IMR-90 (cell line): ENCODE measurements at regions not wholly inside any gene's neighbourhood (a gene's known extent, or its start where the extent isn't known, plus 50 kb on each side); places are given as distances from the start of the nearest gene placed in this dataset.

Experiments used
- ATAC-seq: fragments of 200-7000 bp; cut with Tn5 transposase; 2 replicates; pipeline ENCODE4 v1.9.1; 2020; ENCODE audit warnings: low read depth, mild to moderate bottlenecking, moderate library complexity
- BruUV-seq: library from RNA; stranded (reverse); fragments of 400-500 nt; replicated peaks from 2 replicates; lab custom pipeline; 2021; lab: Mats Ljungman, UMichigan
- CTCF ChIA-PET: fragments of 300-600 bp; formaldehyde crosslinking; extraction: SDS; loops from one replicate; lab custom pipeline; 2021; ENCODE audit warnings: antibody characterized with exemption; lab: Yijun Ruan, JAX
- POLR2A ChIA-PET: fragments of 300-600 bp; sonication (Branson Sonifier 250); formaldehyde crosslinking; loops from one replicate; lab custom pipeline; 2022; ENCODE audit warnings: antibody characterized with exemption; ENCODE audit not compliant: unreplicated experiment; lab: Charles Lee
- DNase-seq: peaks from one replicate; pipeline ENCODE4 v3.0.0; 2013
- H2AFZ ChIP-seq: replicated peaks from 2 replicates; pipeline ENCODE3; 2013; ENCODE audit warnings: low read length, mild to moderate bottlenecking; ENCODE audit not compliant: poor library complexity
- H2AK5ac ChIP-seq: 2 replicates; pipeline ENCODE4 v1.6.1; 2013; ENCODE audit warnings: low read depth, low read length, inconsistent platforms
- H2AK9ac ChIP-seq: replicated peaks from 2 replicates; pipeline ENCODE3; 2013; ENCODE audit warnings: mild to moderate bottlenecking, low read depth, low read length, moderate library complexity; ENCODE audit not compliant: poor library complexity
- H2BK120ac ChIP-seq: 2 replicates; pipeline ENCODE4 v1.6.1; 2013; ENCODE audit warnings: low read depth, low read length, inconsistent platforms
- H2BK15ac ChIP-seq: 3 replicates; pipeline ENCODE4 v1.6.1; 2013; ENCODE audit warnings: low read depth, low read length, inconsistent platforms
- H2BK20ac ChIP-seq: 2 replicates; pipeline ENCODE4 v1.6.1; 2013; ENCODE audit warnings: low read depth, mild to moderate bottlenecking, inconsistent platforms, low read length, moderate library complexity
- H2BK5ac ChIP-seq: 2 replicates; pipeline ENCODE4 v1.6.1; 2013; ENCODE audit warnings: mild to moderate bottlenecking, low read depth, low read length, inconsistent platforms; ENCODE audit not compliant: poor library complexity, severe bottlenecking
- H3K14ac ChIP-seq: replicated peaks from 2 replicates; pipeline ENCODE4 v1.6.1; 2013; ENCODE audit warnings: low read depth, low read length, inconsistent platforms
- H3K18ac ChIP-seq: 2 replicates; pipeline ENCODE4 v1.6.1; 2013; ENCODE audit warnings: low read depth, low read length, control low read depth
- H3K23ac ChIP-seq: 2 replicates; pipeline ENCODE4 v1.6.1; 2013; ENCODE audit warnings: low read depth, low read length, inconsistent platforms
- H3K27ac ChIP-seq: 2 replicates; pipeline ENCODE4 v1.5.1; 2013; ENCODE audit warnings: mild to moderate bottlenecking, control low read depth, low read length; ENCODE audit not compliant: insufficient read depth
- H3K27me3 ChIP-seq: 2 replicates; pipeline ENCODE4 v1.6.1; 2013; ENCODE audit warnings: low read length; ENCODE audit not compliant: control insufficient read depth, insufficient read depth
- H3K36me3 ChIP-seq: 2 replicates; pipeline ENCODE4 v1.6.1; 2013; ENCODE audit warnings: low read length, mixed read lengths; ENCODE audit not compliant: control insufficient read depth, insufficient read depth
- H3K4ac ChIP-seq: 2 replicates; pipeline ENCODE4 v1.6.1; 2013; ENCODE audit warnings: low read depth, low read length, inconsistent platforms
- H3K4me1 ChIP-seq: 2 replicates; pipeline ENCODE4 v1.6.1; 2013; ENCODE audit warnings: low read length, mixed read lengths; ENCODE audit not compliant: control insufficient read depth, insufficient read depth
- H3K4me2 ChIP-seq: 2 replicates; pipeline ENCODE4 v1.6.1; 2013; ENCODE audit warnings: low read depth, mild to moderate bottlenecking, control low read depth, low read length, moderate library complexity
- H3K4me3 ChIP-seq: 2 replicates; pipeline ENCODE4 v1.5.1; 2013; ENCODE audit warnings: low read depth, mild to moderate bottlenecking, control low read depth, low read length, moderate library complexity; ENCODE audit not compliant: insufficient read depth
- H3K56ac ChIP-seq: 2 replicates; pipeline ENCODE4 v1.6.1; 2013; ENCODE audit warnings: low read length, inconsistent platforms; ENCODE audit not compliant: insufficient read depth; ENCODE audit errors: extremely low read depth
- H3K79me1 ChIP-seq, 2 experiments: 2 replicates each; pipeline ENCODE4 v1.6.1; 2013; ENCODE audit warnings: low read length in 2 of 2, inconsistent platforms in 1 of 2, low read depth in 1 of 2
- H3K9ac ChIP-seq: 2 replicates; pipeline ENCODE4 v1.6.1; 2013; ENCODE audit warnings: low read depth, low read length, control low read depth
- H3K9me1 ChIP-seq: 2 replicates; pipeline ENCODE4 v1.6.1; 2013; ENCODE audit warnings: low read length, inconsistent platforms; ENCODE audit not compliant: insufficient read depth
- H3K9me3 ChIP-seq: 2 replicates; pipeline ENCODE4 v1.6.1; 2013; ENCODE audit warnings: low read length; ENCODE audit not compliant: control insufficient read depth, insufficient read depth
- H4K20me1 ChIP-seq: 2 replicates; pipeline ENCODE4 v1.6.1; 2013; ENCODE audit warnings: low read length, inconsistent platforms; ENCODE audit not compliant: insufficient read depth
- H4K5ac ChIP-seq: 2 replicates; pipeline ENCODE4 v1.6.1; 2013; ENCODE audit warnings: mild to moderate bottlenecking, low read depth, low read length, control low read depth
- H4K8ac ChIP-seq, 2 experiments: 2 replicates each; pipeline ENCODE4 v1.6.1; 2013; ENCODE audit warnings: low read depth in 2 of 2, low read length in 2 of 2, control low read depth in 1 of 2, inconsistent platforms in 1 of 2
- H4K91ac ChIP-seq: 2 replicates; pipeline ENCODE4 v1.6.1; 2013; ENCODE audit warnings: low read depth, low read length, inconsistent platforms; ENCODE audit not compliant: insufficient read depth
- BHLHE40 ChIP-seq: fragments of 150-350 bp; IDR thresholded peaks from 2 replicates; pipeline ENCODE4 v1.6.1; 2016; ENCODE audit warnings: mild to moderate bottlenecking, low read depth, low read length
- CEBPB ChIP-seq: IDR thresholded peaks from 2 replicates; pipeline ENCODE4 v1.6.1; 2012; ENCODE audit warnings: low read depth, low read length, improper control_type of control experiment
- CHD1 ChIP-seq: IDR thresholded peaks from 2 replicates; pipeline ENCODE4 v1.6.1; 2012; ENCODE audit warnings: low read depth, low read length, improper control_type of control experiment
- CTCF ChIP-seq: conservative IDR thresholded peaks from 2 replicates; pipeline ENCODE4 v1.5.1; 2012; ENCODE audit warnings: mild to moderate bottlenecking, low read depth, low read length, improper control_type of control experiment
- FOS ChIP-seq: fragments of 150-350 bp; IDR thresholded peaks from 2 replicates; pipeline ENCODE4 v1.6.1; 2016; ENCODE audit warnings: low read depth, low read length
- MAFK ChIP-seq: IDR thresholded peaks from 2 replicates; pipeline ENCODE4 v1.6.1; 2012; ENCODE audit warnings: low read depth, low read length, improper control_type of control experiment
- MAZ ChIP-seq: IDR thresholded peaks from 2 replicates; pipeline ENCODE4 v1.6.1; 2012; ENCODE audit warnings: low read depth, mild to moderate bottlenecking, low read length, improper control_type of control experiment, moderate library complexity, borderline replicate concordance
- MXI1 ChIP-seq: IDR thresholded peaks from 2 replicates; pipeline ENCODE4 v1.6.1; 2012; ENCODE audit warnings: low read depth, mild to moderate bottlenecking, low read length, moderate library complexity, borderline replicate concordance
- NFE2L2 ChIP-seq: fragments of 150-350 bp; IDR thresholded peaks from 2 replicates; pipeline ENCODE4 v1.6.1; 2016; ENCODE audit warnings: low read depth, mild to moderate bottlenecking, low read length
- POLR2A ChIP-seq: IDR thresholded peaks from 2 replicates; pipeline ENCODE4 v1.6.1; 2012; ENCODE audit warnings: mild to moderate bottlenecking, low read depth, low read length
- RAD21 ChIP-seq: IDR thresholded peaks from 2 replicates; pipeline ENCODE4 v1.6.1; 2012; ENCODE audit warnings: low read length, improper control_type of control experiment
- RCOR1 ChIP-seq: IDR thresholded peaks from 2 replicates; pipeline ENCODE4 v1.6.1; 2012; ENCODE audit warnings: mild to moderate bottlenecking, low read length, improper control_type of control experiment; ENCODE audit not compliant: insufficient replicate concordance
- RFX5 ChIP-seq: IDR thresholded peaks from 2 replicates; pipeline ENCODE4 v1.8.0; 2012; ENCODE audit warnings: low read depth, mild to moderate bottlenecking, low read length, moderate library complexity
- SMC3 ChIP-seq: fragments of 150-350 bp; IDR thresholded peaks from 2 replicates; pipeline ENCODE4 v1.6.1; 2016; ENCODE audit warnings: low read depth, mild to moderate bottlenecking, antibody characterized with exemption, low read length, moderate library complexity
- USF2 ChIP-seq: fragments of 150-350 bp; IDR thresholded peaks from 2 replicates; pipeline ENCODE4 v1.6.1; 2017; ENCODE audit warnings: mild to moderate bottlenecking, antibody characterized with exemption, low read length, low read depth
- WGBS, 2 experiments: methylation state at CpG; one replicate each; pipeline versions ENCODE4 v1.1.5 to v1.1.7; 2013; ENCODE audit warnings: missing lambda C conversion rate in 2 of 2; ENCODE audit not compliant: insufficient read length in 1 of 2; ENCODE audit errors: extremely low coverage in 2 of 2; 5-methylcytosine and 5-hydroxymethylcytosine counted together
- dilution Hi-C: fragments of 300-500 bp; cut with HindIII; formaldehyde crosslinking; loops from one replicate; pipeline ENCODE4 v1.14.3; 2018; ENCODE audit warnings: low sequenced_read_pairs; ENCODE audit not compliant: unreplicated experiment
- in situ Hi-C: fragments of 300-500 bp; cut with MboI; formaldehyde crosslinking; loops from 3 replicates; pipeline ENCODE4 v1.14.3; 2019; ENCODE audit warnings: low sequenced_read_pairs, inconsistent platforms, mixed read lengths
- intact Hi-C: fragments of 100-400 bp; cut with micrococcal nuclease; formaldehyde crosslinking; loops from 2 replicates; pipeline ENCODE4 v1.10.0; 2022
- TF ChIP-seq, protein P1 (sequence below): fragments of 150-350 bp; IDR thresholded peaks from 2 replicates; pipeline ENCODE4 v1.6.1; 2016; ENCODE audit warnings: low read depth, mild to moderate bottlenecking, low read length, moderate library complexity, borderline replicate concordance

DNA sequence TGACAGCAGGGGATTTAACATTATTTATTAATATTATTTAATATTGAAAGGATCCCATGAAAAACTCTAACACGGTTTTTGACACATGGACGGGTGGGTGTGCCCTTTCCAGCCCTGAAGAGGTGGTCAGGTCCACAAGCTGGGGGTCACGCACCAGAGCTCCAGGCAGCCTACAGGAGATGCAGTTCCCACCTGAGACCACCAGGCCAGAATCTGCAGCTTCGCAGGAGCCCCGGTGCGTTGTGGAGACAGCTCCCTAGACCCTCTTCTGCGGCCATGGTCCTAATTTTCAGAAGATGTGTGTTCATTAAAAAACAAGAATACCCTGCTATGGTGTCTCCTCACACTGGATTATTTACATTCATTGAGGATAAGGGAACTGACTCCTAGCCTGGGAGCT is 331.1 kb downstream of the C16orf95 start:
- TF ChIP-seq POLR2A, result no peak
- no peak for TF ChIP-seq MAFK
- no peak for TF ChIP-seq NFE2L2
- TF ChIP-seq RFX5, result no peak
- TF ChIP-seq, protein P1, sequence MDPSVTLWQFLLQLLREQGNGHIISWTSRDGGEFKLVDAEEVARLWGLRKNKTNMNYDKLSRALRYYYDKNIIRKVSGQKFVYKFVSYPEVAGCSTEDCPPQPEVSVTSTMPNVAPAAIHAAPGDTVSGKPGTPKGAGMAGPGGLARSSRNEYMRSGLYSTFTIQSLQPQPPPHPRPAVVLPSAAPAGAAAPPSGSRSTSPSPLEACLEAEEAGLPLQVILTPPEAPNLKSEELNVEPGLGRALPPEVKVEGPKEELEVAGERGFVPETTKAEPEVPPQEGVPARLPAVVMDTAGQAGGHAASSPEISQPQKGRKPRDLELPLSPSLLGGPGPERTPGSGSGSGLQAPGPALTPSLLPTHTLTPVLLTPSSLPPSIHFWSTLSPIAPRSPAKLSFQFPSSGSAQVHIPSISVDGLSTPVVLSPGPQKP, result no peak
- TF ChIP-seq USF2, result no peak
- no peak for TF ChIP-seq CTCF
- TF ChIP-seq MXI1, result no peak
- no peak for TF ChIP-seq BHLHE40
- no peak for TF ChIP-seq SMC3
- TF ChIP-seq CEBPB, result no peak
- no peak for TF ChIP-seq CHD1
- no peak for TF ChIP-seq MAZ
- TF ChIP-seq RAD21, result no peak
- no peak for TF ChIP-seq FOS
- no peak for TF ChIP-seq RCOR1
- H2BK15ac ChIP-seq, result no peak overlapping the region
- H2BK5ac ChIP-seq, result no peak overlapping the region
- in situ Hi-C loops (no loop called here), dilution Hi-C loops (no loop called here), intact Hi-C loops (no loop called here)
- H3K14ac ChIP-seq, result no peak overlapping the region
- no peak overlapping the region for H4K5ac ChIP-seq
- DNase-seq (no peak), ATAC-seq (no peak)
- no peaks in the 10 kb centered on the region for H3K36me3 ChIP-seq
- H3K4me2 ChIP-seq, result no peak overlapping the region
- H3K56ac ChIP-seq, result no peak overlapping the region
- no peak overlapping the region for H3K9ac ChIP-seq
- H3K27ac ChIP-seq, result no peak overlapping the region
- no peak overlapping the region for H4K8ac ChIP-seq
- no peak overlapping the region for H2AK5ac ChIP-seq
- no peak overlapping the region for H2BK120ac ChIP-seq
- H3K27me3 ChIP-seq, result peaks cover 4% of the 10 kb centered on the region; the same call in 1 of the 2 replicates
- H2AK9ac ChIP-seq, result no peak overlapping the region
- WGBS, 2 experiments, result 100% methylated on average over 1 of the region's 7 CpGs; no CpG with 5 or more reads in 1 of the 2 experiments
- no peak overlapping the region for H3K4ac ChIP-seq
- no peaks in the 10 kb centered on the region for H3K9me3 ChIP-seq
- H3K4me1 ChIP-seq, result no peaks in the 10 kb centered on the region
- no peak overlapping the region for H3K18ac ChIP-seq
- H4K91ac ChIP-seq, result no peak overlapping the region
- no peaks in the 10 kb centered on the region for H4K20me1 ChIP-seq
- no peak overlapping the region for H3K23ac ChIP-seq
- BruUV-seq, result no TSS peak
- 0 out of 4 replicates have a peak, but pooled peaks cover 0 to 3% of the 10 kb centered on the region in 2 experiments for H3K79me1 ChIP-seq
- POLR2A ChIA-PET, result no interaction called here
- no peak overlapping the region for H2BK20ac ChIP-seq
- no peak overlapping the region for H2AFZ ChIP-seq
- no peak overlapping the region for H3K4me3 ChIP-seq
- CTCF ChIA-PET, result no interaction called here
- no peaks in the 10 kb centered on the region for H3K9me1 ChIP-seq
